KMS-11 (cell line): ENCODE measurements at regions not wholly inside any gene's neighbourhood (a gene's known extent, or its start where the extent isn't known, plus 50 kb on each side); places are given as distances from the start of the nearest gene placed in this dataset.

Experiments
- H2AFZ ChIP-seq: fragments of 200-600 bp; sonication (generic); 2 replicates; pipeline ENCODE4 v1.6.1; 2016; ENCODE audit warnings: antibody characterized with exemption, mixed run types, low read depth
- H3K27ac ChIP-seq: fragments of 200-600 bp; sonication (generic); 2 replicates; pipeline ENCODE4 v1.6.1; 2016; ENCODE audit warnings: mild to moderate bottlenecking, mixed run types
- H3K27me3 ChIP-seq: fragments of 200-600 bp; sonication (generic); 2 replicates; pipeline ENCODE4 v1.6.1; 2017; ENCODE audit warnings: mild to moderate bottlenecking, low read depth, mixed run types, moderate library complexity; ENCODE audit not compliant: insufficient read depth
- H3K36me3 ChIP-seq: fragments of 200-600 bp; sonication (generic); 2 replicates; pipeline ENCODE4 v1.6.1; 2017; ENCODE audit warnings: mild to moderate bottlenecking, mixed run types; ENCODE audit not compliant: insufficient read depth
- H3K4me1 ChIP-seq: fragments of 200-600 bp; sonication (generic); 2 replicates; pipeline ENCODE4 v1.6.1; 2016; ENCODE audit warnings: mild to moderate bottlenecking, low read depth, mixed run types; ENCODE audit not compliant: poor library complexity, severe bottlenecking
- H3K4me2 ChIP-seq: fragments of 200-600 bp; sonication (generic); 2 replicates; pipeline ENCODE4 v1.7.0; 2016; ENCODE audit warnings: mild to moderate bottlenecking, mixed run types
- H3K4me3 ChIP-seq: fragments of 200-600 bp; sonication (generic); IDR thresholded peaks from 2 replicates; pipeline ENCODE4 v1.6.1; 2017; ENCODE audit warnings: low read depth, low read length, mixed read lengths; ENCODE audit not compliant: insufficient read depth
- H3K79me2 ChIP-seq: fragments of 200-600 bp; sonication (generic); 2 replicates; pipeline ENCODE4 v1.6.1; 2016; ENCODE audit warnings: low read depth, mixed run types; ENCODE audit not compliant: insufficient read depth
- H3K9ac ChIP-seq: fragments of 200-600 bp; sonication (generic); 2 replicates; pipeline ENCODE4 v1.6.1; 2016; ENCODE audit warnings: mild to moderate bottlenecking, mixed run types
- H4K20me1 ChIP-seq: fragments of 200-600 bp; sonication (generic); 2 replicates; pipeline ENCODE4 v1.6.1; 2016; ENCODE audit warnings: mild to moderate bottlenecking, mixed run types; ENCODE audit not compliant: insufficient read depth
- TF ChIP-seq, protein P1 (sequence below): fragments of 200-600 bp; sonication (generic); conservative IDR thresholded peaks from 2 replicates; pipeline ENCODE4 v1.6.1; 2017; ENCODE audit warnings: low read depth, mild to moderate bottlenecking, antibody characterized with exemption, low read length, moderate library complexity, mixed read lengths

DNA sequence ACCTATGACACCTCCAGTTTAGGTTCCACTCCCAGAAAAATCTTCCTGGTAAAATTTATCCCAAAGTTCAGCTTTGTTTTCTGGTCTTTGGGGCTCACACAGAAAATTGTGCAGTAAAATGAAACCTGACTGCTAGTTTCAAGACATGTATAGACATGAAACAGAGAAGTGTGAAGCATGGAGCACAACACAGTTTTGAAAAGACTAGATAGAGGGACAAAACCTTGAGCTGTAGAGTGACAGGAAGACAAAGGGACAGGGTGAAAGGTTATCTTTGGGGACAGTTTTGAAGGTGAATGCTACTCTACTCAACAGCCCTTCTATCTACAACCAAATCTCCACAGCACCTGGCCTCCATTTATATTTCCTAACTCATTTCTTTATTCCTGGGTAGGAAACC is 352.6 kb downstream of the RBM43 start:
- TF ChIP-seq, protein P1, sequence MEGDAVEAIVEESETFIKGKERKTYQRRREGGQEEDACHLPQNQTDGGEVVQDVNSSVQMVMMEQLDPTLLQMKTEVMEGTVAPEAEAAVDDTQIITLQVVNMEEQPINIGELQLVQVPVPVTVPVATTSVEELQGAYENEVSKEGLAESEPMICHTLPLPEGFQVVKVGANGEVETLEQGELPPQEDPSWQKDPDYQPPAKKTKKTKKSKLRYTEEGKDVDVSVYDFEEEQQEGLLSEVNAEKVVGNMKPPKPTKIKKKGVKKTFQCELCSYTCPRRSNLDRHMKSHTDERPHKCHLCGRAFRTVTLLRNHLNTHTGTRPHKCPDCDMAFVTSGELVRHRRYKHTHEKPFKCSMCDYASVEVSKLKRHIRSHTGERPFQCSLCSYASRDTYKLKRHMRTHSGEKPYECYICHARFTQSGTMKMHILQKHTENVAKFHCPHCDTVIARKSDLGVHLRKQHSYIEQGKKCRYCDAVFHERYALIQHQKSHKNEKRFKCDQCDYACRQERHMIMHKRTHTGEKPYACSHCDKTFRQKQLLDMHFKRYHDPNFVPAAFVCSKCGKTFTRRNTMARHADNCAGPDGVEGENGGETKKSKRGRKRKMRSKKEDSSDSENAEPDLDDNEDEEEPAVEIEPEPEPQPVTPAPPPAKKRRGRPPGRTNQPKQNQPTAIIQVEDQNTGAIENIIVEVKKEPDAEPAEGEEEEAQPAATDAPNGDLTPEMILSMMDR, result no peak
- H4K20me1 ChIP-seq, result no peaks in the 10 kb centered on the region
- no peak overlapping the region for H3K4me3 ChIP-seq
- no peaks in the 10 kb centered on the region for H3K27me3 ChIP-seq
- no peaks in the 10 kb centered on the region for H3K36me3 ChIP-seq
- no peak overlapping the region for H3K27ac ChIP-seq
- no peak overlapping the region for H3K4me2 ChIP-seq
- no peaks in the 10 kb centered on the region for H3K79me2 ChIP-seq
- H3K4me1 ChIP-seq, result no peaks in the 10 kb centered on the region
- no peak overlapping the region for H2AFZ ChIP-seq
- H3K9ac ChIP-seq, result no peak overlapping the region

DNA sequence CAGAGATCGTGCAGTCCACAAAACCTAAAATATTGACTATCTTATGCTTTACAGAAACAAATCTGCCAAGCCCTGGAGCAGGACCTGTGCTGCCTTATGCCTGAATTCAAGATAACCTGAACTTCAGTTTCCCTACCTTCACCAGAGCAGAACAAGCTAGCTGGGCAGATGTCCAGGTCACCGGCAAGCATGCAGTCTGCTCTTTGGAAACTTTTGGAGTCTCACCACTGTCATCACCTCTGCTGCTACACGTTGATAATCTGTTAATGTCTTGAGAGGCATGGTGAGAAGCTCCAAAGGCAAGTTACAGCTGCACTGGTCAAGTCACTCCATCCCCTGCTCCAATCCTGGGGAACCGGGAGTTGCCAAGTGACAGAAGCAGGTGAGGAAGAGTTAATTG is 354.2 kb downstream of the RBM43 start:
- Histone ChIP-seq H3K27me3 (no peaks in the 10 kb centered on the region), H4K20me1 (no peaks in the 10 kb centered on the region), H2AFZ (no peak overlapping the region), H3K4me1 (no peaks in the 10 kb centered on the region), H3K79me2 (no peaks in the 10 kb centered on the region), H3K4me2 (no peak overlapping the region), H3K36me3 (no peaks in the 10 kb centered on the region), H3K27ac (no peak overlapping the region), H3K9ac (no peak overlapping the region), H3K4me3 (no peak overlapping the region)
- TF ChIP-seq, protein P1, result no peak

DNA sequence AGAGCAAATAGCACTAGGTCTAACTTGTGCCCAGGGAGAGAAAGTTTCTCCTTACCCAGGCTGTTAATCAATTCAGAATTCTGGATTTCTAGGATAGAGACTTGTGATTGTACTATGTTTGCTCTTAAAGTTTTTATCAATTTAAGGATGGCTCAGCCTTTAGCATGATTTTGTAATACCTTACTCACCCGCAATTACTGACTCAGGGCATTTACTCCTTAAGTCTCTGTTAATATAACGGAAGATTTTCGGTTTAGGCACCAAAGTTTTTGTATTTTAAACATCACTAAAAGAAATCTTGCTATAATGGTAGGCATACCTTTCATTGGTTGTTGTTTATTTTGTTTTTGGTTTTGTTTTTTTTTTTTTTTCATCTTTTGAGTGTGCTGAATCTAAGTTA is 358.2 kb downstream of the RBM43 start:
- H3K27ac ChIP-seq, result no peak overlapping the region
- no peaks in the 10 kb centered on the region for H3K36me3 ChIP-seq
- no peak overlapping the region for H3K4me2 ChIP-seq
- H3K79me2 ChIP-seq, result no peaks in the 10 kb centered on the region
- TF ChIP-seq, protein P1, result no peak
- no peak overlapping the region for H3K9ac ChIP-seq
- H3K27me3 ChIP-seq, result no peaks in the 10 kb centered on the region
- H3K4me1 ChIP-seq, result no peaks in the 10 kb centered on the region
- no peak overlapping the region for H2AFZ ChIP-seq
- no peaks in the 10 kb centered on the region for H4K20me1 ChIP-seq
- H3K4me3 ChIP-seq, result no peak overlapping the region

DNA sequence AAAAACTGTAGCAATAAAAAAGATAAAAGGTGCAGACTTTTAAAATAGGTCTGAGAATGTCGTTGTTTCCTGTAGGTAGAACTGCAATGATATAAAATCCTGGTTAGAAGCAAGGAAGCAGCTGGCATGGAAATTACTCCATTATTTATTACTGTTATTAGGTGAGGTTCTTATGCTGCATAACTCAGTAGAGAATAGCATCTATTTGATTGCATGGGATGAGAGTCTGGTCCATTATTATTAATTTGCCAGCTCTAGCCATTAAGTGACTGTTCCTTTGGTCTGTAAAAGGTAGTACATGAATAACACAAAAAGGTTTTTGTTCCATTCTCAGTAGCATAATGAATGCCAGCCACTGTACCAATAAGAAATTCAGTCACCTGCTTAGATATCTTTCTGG is 358.6 kb downstream of the RBM43 start:
- Histone ChIP-seq H3K27me3 (no peaks in the 10 kb centered on the region), H3K4me3 (no peak overlapping the region), H3K79me2 (no peaks in the 10 kb centered on the region), H3K4me1 (no peaks in the 10 kb centered on the region), H4K20me1 (no peaks in the 10 kb centered on the region), H2AFZ (no peak overlapping the region), H3K9ac (no peak overlapping the region), H3K4me2 (no peak overlapping the region), H3K27ac (no peak overlapping the region), H3K36me3 (no peaks in the 10 kb centered on the region)
- TF ChIP-seq, protein P1, result no peak

DNA sequence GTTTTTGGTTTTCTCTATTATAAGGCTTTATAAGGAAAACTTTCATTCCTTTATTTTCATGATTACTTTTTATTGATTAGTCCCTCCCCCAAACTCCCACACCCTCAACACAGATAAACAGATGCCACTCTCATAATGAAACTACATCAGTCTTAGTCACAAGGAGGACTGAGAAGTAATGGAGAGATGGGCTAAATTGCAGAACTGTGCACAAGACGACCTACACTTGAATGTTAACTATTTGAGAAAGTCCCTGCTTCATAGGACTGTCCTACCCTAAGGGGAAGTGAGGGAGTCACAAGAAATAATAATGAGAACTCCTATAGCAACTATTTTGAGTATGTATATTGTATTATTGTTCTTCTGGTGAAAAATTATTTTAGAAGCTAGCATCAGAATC is 360.8 kb downstream of the RBM43 start:
- Histone ChIP-seq H3K27me3 (no peaks in the 10 kb centered on the region), H4K20me1 (no peaks in the 10 kb centered on the region), H3K4me3 (no peak overlapping the region), H2AFZ (no peak overlapping the region), H3K9ac (no peak overlapping the region), H3K4me2 (no peak overlapping the region), H3K4me1 (no peaks in the 10 kb centered on the region), H3K27ac (no peak overlapping the region), H3K36me3 (no peaks in the 10 kb centered on the region), H3K79me2 (no peaks in the 10 kb centered on the region)
- TF ChIP-seq, protein P1, result no peak
